Hepatocyte (in vitro differentiated cells): ENCODE measurements at regions not wholly inside any gene's neighbourhood (a gene's known extent, or its start where the extent isn't known, plus 50 kb on each side); places are given as distances from the start of the nearest gene placed in this dataset.

ENCODE experiments used
- EZH2phosphoT487 ChIP-seq: fragments of 200-600 bp; sonication (generic); IDR thresholded peaks from one replicate; pipeline ENCODE4 v1.6.1; 2018; ENCODE audit warnings: antibody characterized with exemption, mild to moderate bottlenecking, low read depth, moderate library complexity; ENCODE audit not compliant: unreplicated experiment, severe bottlenecking
- TF ChIP-seq, protein P1 (sequence below): fragments of 200-600 bp; sonication (generic); IDR thresholded peaks from 2 replicates; pipeline ENCODE4 v1.5.1; 2016; ENCODE audit warnings: antibody characterized with exemption, mild to moderate bottlenecking; ENCODE audit not compliant: poor library complexity

DNA sequence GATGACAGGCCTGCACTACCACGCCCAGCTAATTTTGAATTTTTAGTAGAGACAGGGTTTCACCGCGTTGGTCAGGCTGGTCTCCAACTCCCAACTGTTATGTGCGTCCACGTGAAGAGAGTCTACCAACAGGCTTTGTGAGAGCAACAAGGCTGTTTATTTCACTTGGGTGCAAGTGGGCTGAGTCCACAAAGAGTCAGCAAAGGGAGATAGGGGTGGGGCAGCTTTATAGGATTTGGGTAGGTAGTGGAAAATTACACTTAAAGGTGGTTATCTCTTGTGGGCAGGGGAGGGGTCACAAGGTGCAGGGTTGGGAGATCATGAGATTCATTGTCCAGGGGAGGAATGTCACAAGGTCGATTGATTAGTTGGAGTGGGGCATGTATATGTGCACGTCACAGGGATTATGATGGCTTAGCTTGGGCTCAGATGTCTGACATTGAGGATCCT, 111.6 kb downstream of the GOSR1 start:
- TF ChIP-seq, protein P1, sequence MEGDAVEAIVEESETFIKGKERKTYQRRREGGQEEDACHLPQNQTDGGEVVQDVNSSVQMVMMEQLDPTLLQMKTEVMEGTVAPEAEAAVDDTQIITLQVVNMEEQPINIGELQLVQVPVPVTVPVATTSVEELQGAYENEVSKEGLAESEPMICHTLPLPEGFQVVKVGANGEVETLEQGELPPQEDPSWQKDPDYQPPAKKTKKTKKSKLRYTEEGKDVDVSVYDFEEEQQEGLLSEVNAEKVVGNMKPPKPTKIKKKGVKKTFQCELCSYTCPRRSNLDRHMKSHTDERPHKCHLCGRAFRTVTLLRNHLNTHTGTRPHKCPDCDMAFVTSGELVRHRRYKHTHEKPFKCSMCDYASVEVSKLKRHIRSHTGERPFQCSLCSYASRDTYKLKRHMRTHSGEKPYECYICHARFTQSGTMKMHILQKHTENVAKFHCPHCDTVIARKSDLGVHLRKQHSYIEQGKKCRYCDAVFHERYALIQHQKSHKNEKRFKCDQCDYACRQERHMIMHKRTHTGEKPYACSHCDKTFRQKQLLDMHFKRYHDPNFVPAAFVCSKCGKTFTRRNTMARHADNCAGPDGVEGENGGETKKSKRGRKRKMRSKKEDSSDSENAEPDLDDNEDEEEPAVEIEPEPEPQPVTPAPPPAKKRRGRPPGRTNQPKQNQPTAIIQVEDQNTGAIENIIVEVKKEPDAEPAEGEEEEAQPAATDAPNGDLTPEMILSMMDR = no peak
- TF ChIP-seq EZH2phosphoT487 = no peak
